ENCODE measurements at regions not wholly inside any gene's neighbourhood (a gene's known extent, or its start where the extent isn't known, plus 50 kb on each side); places are given as distances from the start of the nearest gene placed in this dataset.
"Not testable (repeated sequence)": the region's sequence is repeated elsewhere in the genome, so short reads cannot be mapped to it uniquely, and the experiment has no call there.

- Histone ChIP-seq H3K9me3 (ENCODE audit: insufficient read depth, low read depth, low read length) (no peaks in the 10 kb centered on the region), H3K27me3 (ENCODE audit: insufficient read depth, low read length) (no peaks in the 10 kb centered on the region), H4K20me1 (ENCODE audit: insufficient read depth, low read length) (no peaks in the 10 kb centered on the region), H3K4me3 (ENCODE audit: insufficient read depth, low read depth, low read length) (no peak overlapping the region), H3K36me3 (ENCODE audit: insufficient read depth, low read length) (no peaks in the 10 kb centered on the region), H3K4me1 (ENCODE audit: insufficient read depth, low read length) (no peaks in the 10 kb centered on the region), H3K9ac (ENCODE audit: low read length) (no peak overlapping the region), H3K4me2 (ENCODE audit: low read length) (no peak overlapping the region), H3K79me2 (ENCODE audit: insufficient read depth, low read length) (no peaks in the 10 kb centered on the region), H2AFZ (ENCODE audit: low read depth, low read length) (no peak overlapping the region), H3K27ac (ENCODE audit: low read depth, low read length) (no peak overlapping the region)
- Mint-ChIP-seq H3K36me3 (ENCODE audit: low read depth, unreplicated experiment) (no peaks in the 10 kb centered on the region), H3K4me1 (ENCODE audit: low read depth, unreplicated experiment) (no peaks in the 10 kb centered on the region), H3K27me3 (ENCODE audit: low read depth, unreplicated experiment) (no peaks in the 10 kb centered on the region), H3K9me3 (ENCODE audit: unreplicated experiment) (peaks cover 2% of the 10 kb centered on the region), H3K27ac (ENCODE audit: unreplicated experiment) (no peak overlapping the region), H3K4me3 (ENCODE audit: unreplicated experiment) (no peak overlapping the region)
- FAIRE-seq: no peak
- TF ChIP-seq EZH2 (IDR thresholded peaks at IDR 0.05; ENCODE audit: insufficient read depth, low read length): no peak
- TF ChIP-seq, protein P1, sequence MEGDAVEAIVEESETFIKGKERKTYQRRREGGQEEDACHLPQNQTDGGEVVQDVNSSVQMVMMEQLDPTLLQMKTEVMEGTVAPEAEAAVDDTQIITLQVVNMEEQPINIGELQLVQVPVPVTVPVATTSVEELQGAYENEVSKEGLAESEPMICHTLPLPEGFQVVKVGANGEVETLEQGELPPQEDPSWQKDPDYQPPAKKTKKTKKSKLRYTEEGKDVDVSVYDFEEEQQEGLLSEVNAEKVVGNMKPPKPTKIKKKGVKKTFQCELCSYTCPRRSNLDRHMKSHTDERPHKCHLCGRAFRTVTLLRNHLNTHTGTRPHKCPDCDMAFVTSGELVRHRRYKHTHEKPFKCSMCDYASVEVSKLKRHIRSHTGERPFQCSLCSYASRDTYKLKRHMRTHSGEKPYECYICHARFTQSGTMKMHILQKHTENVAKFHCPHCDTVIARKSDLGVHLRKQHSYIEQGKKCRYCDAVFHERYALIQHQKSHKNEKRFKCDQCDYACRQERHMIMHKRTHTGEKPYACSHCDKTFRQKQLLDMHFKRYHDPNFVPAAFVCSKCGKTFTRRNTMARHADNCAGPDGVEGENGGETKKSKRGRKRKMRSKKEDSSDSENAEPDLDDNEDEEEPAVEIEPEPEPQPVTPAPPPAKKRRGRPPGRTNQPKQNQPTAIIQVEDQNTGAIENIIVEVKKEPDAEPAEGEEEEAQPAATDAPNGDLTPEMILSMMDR (IDR thresholded peaks at IDR 0.05; ENCODE audit: insufficient read depth, low read depth, low read length): no peak
- DNase-seq (ENCODE audit: low read depth): no peak
Measured at GRCh38 chr10:37003126-37003525, 122.3 kb upstream of the ANKRD30A start.

GRCh38 chr10:36995806-36996205 is 129.6 kb upstream of the ANKRD30A start:
- H3K27me3 ChIP-seq (ENCODE audit: insufficient read depth, low read length); H3K4me2 ChIP-seq (ENCODE audit: low read length); H3K4me3 ChIP-seq (ENCODE audit: insufficient read depth, low read depth, low read length); H4K20me1 ChIP-seq (ENCODE audit: insufficient read depth, low read length); H3K36me3 Mint-ChIP-seq (ENCODE audit: low read depth, unreplicated experiment); H3K79me2 ChIP-seq (ENCODE audit: insufficient read depth, low read length); DNase-seq (ENCODE audit: low read depth); H3K36me3 ChIP-seq (ENCODE audit: insufficient read depth, low read length); H3K9me3 ChIP-seq (ENCODE audit: insufficient read depth, low read depth, low read length); H3K27me3 Mint-ChIP-seq (ENCODE audit: low read depth, unreplicated experiment); H3K9ac ChIP-seq (ENCODE audit: low read length); FAIRE-seq; H3K27ac Mint-ChIP-seq (ENCODE audit: unreplicated experiment); H3K4me1 ChIP-seq (ENCODE audit: insufficient read depth, low read length); H3K4me3 Mint-ChIP-seq (ENCODE audit: unreplicated experiment); H2AFZ ChIP-seq (ENCODE audit: low read depth, low read length); H3K4me1 Mint-ChIP-seq (ENCODE audit: low read depth, unreplicated experiment); H3K27ac ChIP-seq (ENCODE audit: low read depth, low read length); H3K9me3 Mint-ChIP-seq (ENCODE audit: unreplicated experiment): not testable (repeated sequence)

GRCh38 chr10:36994886-36995285 is 130.5 kb upstream of the ANKRD30A start:
- TF ChIP-seq EZH2 (IDR thresholded peaks at IDR 0.05; ENCODE audit: insufficient read depth, low read length): no peak
- TF ChIP-seq, protein P1 (IDR thresholded peaks at IDR 0.05; ENCODE audit: insufficient read depth, low read depth, low read length): no peak
- H3K4me1 Mint-ChIP-seq (ENCODE audit: low read depth, unreplicated experiment): no peaks in the 10 kb centered on the region
- no peaks in the 10 kb centered on the region for H3K27me3 Mint-ChIP-seq (ENCODE audit: low read depth, unreplicated experiment)
- Histone ChIP-seq H3K4me2 (ENCODE audit: low read length) (no peak overlapping the region), H4K20me1 (ENCODE audit: insufficient read depth, low read length) (no peaks in the 10 kb centered on the region), H3K4me1 (ENCODE audit: insufficient read depth, low read length) (no peaks in the 10 kb centered on the region), H3K79me2 (ENCODE audit: insufficient read depth, low read length) (no peaks in the 10 kb centered on the region), H2AFZ (ENCODE audit: low read depth, low read length) (no peak overlapping the region), H3K4me3 (ENCODE audit: insufficient read depth, low read depth, low read length) (no peak overlapping the region), H3K36me3 (ENCODE audit: insufficient read depth, low read length) (no peaks in the 10 kb centered on the region), H3K27ac (ENCODE audit: low read depth, low read length) (no peak overlapping the region), H3K27me3 (ENCODE audit: insufficient read depth, low read length) (no peaks in the 10 kb centered on the region), H3K9ac (ENCODE audit: low read length) (no peak overlapping the region), H3K9me3 (ENCODE audit: insufficient read depth, low read depth, low read length) (no peaks in the 10 kb centered on the region)
- H3K36me3 Mint-ChIP-seq (ENCODE audit: low read depth, unreplicated experiment): no peaks in the 10 kb centered on the region
- H3K4me3 Mint-ChIP-seq (ENCODE audit: unreplicated experiment): no peak overlapping the region
- FAIRE-seq (no peak), DNase-seq (ENCODE audit: low read depth) (no peak)
- H3K27ac Mint-ChIP-seq (ENCODE audit: unreplicated experiment): no peak overlapping the region
- H3K9me3 Mint-ChIP-seq (ENCODE audit: unreplicated experiment): peaks cover 3% of the 10 kb centered on the region

Data from astrocyte (in vitro differentiated cells and primary cell).